ENCODE measurements at regions not wholly inside any gene's neighbourhood (a gene's known extent, or its start where the extent isn't known, plus 50 kb on each side); places are given as distances from the start of the nearest gene placed in this dataset.
"Not testable (repeated sequence)": the region's sequence is repeated elsewhere in the genome, so short reads cannot be mapped to it uniquely, and the experiment has no call there.

DNA sequence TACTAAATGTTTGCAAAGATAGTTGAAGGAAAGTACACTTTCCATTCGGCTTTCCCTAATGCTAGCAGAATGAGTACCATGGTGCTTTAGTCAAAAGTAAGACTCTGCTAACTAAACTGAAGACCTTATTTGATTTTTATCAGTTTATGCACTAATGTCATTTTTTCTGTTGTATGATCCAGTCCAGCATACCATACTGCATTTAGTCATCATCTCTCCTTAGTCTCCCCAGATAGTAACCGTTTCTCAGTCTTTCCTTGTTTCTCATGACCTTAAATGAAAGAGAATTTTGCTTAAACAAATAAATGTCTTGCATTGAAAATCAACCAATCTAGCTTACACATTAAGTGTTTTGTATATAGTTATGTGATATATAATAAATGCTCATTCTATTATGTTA is 529.5 kb upstream of the SEMA3D start:
- DNase-seq (ENCODE audit: low spot score) = no peak

DNA sequence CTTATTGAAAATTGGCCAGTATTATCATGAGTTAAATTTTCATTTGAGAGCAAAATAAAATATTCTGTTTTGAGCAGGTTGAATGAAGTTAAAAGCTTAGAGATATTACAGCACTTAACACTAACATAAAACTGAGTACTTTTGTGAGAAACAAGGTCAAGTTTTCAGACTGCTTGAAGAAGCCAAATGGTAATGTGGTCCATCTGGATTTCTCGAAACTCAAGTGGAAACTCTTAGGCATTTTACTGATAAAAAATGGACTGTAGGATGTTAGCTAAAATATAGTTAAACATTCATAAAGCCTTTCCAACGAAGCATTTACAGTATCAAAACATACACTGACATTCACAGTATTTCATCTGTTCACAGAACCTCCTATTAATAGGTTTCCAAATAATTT is 528.1 kb upstream of the SEMA3D start:
- DNase-seq (ENCODE audit: low spot score) = no peak

DNA sequence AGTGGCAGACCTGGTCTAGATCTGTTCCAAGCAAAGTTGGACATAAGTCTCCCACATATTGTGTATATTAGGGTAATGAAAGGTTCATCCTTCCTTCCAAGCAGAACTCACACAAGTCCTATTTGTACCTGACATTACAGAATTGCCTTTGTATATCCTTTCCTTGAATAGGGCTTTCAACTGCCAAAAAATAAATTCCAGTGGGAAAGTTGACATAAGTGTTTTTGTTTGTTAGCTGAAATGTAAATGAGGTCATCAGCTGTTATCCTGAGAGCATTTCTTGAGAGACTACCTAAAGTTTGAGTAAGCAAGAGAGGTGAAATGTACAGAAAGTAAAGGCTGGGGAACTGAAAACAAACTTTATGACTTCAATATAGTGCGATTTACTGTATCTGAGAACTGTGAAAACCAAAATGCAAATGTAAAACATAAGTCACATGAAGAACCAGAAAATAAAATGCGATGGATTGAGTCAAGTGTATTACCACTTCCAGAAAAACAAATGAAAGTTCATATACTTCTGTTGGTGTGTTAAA is 527.3 kb upstream of the SEMA3D start:
- no peak for DNase-seq (ENCODE audit: low spot score)

DNA sequence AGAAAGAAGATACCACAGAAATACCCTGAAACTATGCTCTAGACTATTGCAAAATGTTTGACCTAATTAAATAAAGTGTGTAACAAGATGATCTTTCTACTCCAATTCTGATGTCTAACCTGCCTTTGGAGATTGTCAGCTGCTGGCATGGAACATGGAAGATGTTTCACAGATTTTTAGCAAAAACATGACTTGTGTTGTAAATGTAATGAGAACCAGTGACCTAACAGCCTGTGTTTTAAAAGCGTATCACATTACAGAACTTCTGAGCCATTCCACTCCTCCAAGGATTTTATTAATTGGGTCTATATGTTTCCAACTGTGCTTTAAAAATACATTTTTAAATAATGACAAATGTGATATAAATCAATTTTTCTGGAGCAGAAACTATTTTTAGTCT is 526.3 kb upstream of the SEMA3D start:
- no peak for DNase-seq (ENCODE audit: low spot score)

DNA sequence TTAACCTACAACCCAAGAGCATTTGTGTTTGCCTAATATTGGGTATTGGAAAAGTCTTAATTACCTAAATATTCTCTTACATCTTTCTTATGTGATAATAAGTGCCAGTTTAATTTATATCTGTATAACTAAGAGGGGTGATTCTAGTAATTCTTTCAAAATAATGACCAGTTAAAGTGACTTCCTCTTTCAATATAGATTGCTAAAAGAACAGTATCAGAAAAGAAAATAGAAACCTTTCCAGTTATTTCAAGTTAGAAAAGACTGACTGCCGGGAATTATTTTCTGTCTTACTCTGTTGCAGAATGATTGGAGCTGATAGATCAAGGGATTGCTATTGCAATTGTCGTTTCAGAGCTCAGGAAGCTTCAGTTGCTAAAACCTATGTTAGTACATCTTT is 525.0 kb upstream of the SEMA3D start:
- no peak for DNase-seq (ENCODE audit: low spot score)

DNA sequence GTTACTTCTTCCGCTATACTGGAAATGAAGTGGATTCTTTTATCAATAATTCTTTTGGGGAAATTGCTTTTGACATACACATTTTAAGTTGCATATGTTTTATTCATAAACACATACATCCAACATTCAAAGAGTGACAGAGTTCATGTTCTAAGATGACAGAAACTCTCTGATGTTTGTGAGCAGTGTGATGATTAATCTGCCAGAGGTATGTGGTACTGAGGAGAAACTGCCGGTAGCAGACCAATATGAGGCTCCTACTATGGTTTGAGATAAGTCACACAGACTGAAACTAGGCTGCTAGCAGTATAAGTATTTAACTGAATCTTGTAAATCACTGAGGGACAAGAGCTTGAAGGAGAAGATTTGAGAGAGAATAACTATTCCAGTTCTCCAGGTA is 524.1 kb upstream of the SEMA3D start:
- no peak for DNase-seq (ENCODE audit: low spot score)

DNA sequence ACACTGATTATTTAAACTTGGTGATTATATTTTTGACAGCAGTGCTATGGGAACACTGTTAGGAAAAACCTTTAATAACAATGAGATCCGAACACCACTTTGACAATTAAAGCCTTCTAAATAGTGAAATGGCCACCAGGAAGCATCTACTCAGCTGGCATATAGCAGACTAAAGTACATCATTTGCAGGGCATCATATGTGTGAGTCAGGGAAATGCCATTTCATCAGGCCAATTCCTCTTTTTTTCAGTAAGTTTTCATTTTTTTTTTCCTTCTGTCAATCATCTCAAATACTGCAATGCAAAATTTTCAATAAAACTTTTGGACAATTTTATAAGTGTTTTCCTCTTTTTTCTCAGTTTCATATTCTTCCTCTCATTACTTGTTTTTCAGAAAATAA is 521.4 kb upstream of the SEMA3D start:
- DNase-seq (ENCODE audit: low spot score) = no peak

DNA sequence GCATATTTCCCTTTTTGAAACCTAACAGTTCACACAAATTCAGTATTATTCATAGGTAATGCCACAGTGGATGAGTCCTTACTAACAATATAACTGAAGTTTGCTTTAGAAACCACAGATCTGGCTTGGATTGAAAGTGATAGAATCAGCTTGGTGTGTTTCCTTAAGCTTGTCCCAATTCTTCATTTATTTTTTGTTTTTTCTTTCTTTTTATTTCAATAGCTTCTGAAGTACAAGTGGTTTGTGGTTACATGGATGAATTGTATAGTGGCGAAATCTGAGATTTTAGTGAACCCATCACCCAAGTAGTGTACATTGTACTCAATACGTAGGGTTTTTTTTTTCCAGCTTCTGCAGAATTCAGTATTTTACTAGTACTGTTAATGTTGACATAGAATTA is 518.2 kb upstream of the SEMA3D start:
- no peak for DNase-seq (ENCODE audit: low spot score)

DNA sequence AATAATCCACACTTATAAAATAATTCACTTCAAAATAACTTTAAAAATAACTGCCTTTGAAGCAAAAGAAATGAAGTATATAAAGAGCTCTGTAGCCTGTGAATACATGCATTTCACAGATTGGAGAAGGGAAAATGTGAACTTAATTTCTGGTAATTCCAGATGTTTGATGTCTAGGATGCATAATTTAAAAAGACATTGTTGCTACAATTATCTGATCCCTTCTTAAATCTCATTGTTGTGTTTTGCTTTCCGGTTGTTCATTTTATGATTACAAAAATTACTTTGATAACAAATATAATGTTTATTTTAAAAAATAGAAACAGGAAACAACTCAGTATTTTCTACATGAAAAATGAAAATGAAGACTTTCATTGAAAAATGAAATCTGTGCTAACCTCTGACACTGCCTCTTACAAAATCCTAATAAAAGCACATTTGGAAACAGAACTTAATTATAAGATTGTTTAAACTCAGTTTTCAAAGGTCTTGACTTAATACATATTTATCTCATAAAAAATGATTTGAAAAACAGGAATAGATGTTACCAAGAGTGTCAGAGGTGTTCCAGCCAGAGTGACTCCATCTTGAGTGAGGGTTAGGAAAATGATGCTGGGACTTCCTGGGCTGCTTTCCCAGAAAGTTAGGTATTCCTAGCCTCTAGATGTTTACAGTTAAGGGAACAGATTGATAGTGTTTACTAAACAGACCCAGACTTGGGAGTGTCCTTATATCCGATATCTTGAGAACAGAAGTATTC is 516.6 kb upstream of the SEMA3D start:
- no peak for DNase-seq (ENCODE audit: low spot score)

DNA sequence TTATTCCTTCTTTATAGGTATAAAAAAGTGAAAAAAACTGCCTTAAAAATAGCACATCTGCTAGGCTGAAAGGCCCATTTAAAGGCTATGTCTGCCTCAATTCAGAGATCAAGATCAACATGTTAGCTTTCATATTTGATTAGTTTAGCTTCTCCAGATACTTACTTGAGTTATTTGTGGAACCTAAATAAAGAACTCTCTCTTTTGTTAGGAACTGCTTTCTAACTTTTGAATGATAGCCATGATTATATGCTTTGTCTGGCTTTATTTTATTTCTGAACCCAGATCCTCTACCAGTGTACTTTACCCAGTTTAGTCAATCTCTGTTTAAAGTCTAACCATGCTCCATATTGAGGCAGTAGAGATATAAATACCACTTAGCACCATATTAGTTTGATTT is 515.5 kb upstream of the SEMA3D start:
- DNase-seq (ENCODE audit: low spot score) = no peak

DNA sequence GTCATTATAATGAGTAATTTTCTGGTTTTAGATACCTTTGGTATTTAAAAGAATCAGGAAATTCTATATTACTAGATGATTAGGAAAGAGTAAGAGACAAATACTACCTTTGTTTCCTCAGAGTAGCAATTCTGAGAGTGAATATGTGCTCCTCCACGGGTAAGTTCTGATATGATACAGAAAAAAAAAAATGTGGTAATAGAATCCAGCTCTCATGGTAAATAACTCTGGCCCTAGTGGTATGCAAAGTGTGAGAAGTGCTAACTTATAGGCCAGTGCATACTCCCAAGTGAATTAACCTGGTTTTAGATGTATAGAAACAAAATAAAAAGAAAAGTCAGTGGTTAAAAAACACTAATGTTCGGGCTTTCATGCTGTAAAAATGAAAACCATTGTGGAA is 512.6 kb upstream of the SEMA3D start:
- no peak for DNase-seq (ENCODE audit: low spot score)

DNA sequence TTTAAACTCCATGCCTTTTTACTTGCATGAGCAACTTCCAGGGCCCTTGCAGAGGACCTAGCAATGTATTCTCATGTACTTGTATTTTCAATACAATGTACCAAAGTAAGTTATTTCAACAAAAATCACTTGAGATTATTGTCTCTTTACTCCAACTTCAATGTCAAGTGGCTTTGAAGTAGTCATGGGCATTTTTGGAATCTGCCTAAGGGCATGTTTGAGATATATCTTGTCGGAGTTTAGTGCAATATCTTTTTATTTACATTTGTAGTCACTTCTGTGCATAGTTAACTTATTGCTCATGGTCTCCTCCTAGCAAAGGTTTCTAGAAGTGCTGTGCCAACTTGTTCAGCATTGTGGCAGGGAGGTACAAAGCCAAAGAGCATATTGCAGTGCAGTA is 508.7 kb upstream of the SEMA3D start:
- no peak for DNase-seq (ENCODE audit: low spot score)

DNA sequence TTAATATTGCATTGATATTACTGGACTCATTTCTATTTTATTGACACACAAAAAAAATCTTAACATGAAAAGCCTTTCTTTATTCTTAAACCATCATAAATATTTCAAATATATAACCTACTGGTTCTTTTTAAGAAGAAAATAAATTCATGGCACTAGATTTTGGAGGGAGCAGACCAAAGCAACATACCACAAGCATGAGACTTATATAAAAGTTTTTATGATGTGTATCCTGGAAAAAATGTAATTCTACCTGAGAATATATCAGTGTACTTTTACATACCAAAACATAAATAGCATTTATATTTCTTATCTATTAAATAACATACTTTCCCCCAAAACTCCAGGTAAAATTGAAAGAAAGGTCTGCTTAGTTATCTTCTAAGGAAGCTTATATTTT is 508.2 kb upstream of the SEMA3D start:
- no peak for DNase-seq (ENCODE audit: low spot score)

DNA sequence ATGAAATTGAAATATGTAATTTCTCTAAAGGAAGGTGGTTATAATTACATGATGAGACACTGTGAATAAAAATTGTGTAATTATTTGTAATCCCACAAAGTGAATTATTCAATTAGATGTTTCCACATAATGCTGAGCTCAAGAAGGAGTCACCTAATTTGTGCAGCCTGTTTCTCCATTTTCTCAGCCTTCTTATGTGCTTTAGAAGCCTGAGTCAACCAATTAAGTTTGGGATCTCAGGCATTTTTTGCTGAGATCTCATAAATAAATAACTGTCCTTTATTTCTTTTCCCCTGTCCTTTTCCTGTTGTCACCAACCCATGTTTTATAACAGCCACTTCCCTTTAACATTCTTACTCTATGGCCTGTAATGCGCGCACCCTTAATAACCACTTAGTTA is 506.5 kb upstream of the SEMA3D start:
- DNase-seq (ENCODE audit: low spot score) = no peak

DNA sequence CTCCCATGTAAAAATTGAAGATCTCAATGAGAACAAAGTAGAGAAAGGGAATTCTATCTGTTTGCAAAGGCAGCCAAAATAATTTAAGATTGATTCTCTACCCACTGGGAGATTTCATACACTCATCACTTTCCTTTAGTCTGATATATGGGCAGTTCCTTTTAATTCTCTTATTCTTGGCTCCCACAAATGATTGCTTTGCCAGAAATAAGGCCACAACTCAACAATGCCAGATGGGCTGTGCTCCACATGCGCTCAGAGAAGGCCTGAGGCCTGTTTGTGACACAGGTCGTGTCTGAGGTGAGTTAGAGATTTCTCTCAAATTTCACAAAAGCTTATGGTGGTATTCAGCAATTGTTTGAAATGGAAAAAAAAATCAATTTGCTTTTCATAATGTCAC is 501.9 kb upstream of the SEMA3D start:
- DNase-seq (ENCODE audit: low spot score) = no peak

DNA sequence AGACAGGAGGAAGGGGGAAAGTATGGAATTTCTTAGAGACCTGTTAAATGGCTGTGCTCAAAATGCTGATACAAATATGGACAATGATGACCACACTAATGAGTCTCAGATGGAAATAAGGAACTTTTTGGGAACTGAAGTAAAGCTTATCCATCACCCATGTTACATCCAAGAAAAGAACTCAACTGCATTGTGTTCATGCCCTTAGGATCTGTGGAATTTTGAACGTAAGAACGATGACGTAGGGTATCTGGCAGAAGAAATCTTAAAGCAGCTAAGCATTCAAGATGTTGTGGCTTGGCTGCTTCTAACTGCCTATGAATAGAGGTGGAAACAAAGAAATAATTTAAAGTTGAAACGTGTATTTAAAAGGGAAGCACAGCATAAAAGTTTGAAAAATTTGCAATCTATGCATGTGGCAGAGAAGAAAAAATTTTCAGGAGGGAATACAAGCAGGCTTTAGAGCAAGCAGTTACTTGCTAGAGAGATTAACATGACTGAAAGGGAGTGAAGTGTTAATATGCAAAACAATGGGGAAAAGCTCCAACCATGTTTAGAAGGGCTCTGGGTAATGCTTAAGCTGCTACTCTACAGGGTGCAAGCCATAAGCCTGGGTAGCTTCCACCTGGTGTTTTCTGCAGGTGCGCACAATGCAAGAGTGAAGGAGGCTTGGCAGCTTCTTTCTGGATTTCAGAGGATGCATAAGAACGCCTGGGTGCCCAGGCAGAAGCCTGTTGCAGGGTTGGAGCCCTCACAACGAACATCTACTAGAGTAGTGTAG is 499.7 kb upstream of the SEMA3D start:
- no peak for DNase-seq (ENCODE audit: low spot score)

DNA sequence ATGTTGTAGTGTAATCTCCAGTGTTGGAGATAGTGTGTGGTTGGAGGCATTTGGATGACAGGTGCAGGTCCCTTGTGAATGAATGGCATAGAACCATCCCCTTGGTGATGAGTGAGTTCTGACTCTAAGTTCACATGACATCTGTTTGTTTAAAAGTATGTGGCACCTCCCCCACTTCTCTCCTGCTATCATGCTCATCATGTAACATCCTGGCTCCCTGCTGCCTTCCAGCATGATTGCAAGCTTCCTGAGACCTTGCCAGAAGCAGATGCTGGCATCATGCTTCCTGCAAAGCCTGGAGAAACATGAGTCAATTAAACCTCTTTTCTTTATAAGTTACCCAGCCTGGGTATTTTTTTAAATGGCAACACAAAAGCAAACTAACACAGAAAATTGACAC is 499.0 kb upstream of the SEMA3D start:
- no peak for DNase-seq (ENCODE audit: low spot score)

DNA sequence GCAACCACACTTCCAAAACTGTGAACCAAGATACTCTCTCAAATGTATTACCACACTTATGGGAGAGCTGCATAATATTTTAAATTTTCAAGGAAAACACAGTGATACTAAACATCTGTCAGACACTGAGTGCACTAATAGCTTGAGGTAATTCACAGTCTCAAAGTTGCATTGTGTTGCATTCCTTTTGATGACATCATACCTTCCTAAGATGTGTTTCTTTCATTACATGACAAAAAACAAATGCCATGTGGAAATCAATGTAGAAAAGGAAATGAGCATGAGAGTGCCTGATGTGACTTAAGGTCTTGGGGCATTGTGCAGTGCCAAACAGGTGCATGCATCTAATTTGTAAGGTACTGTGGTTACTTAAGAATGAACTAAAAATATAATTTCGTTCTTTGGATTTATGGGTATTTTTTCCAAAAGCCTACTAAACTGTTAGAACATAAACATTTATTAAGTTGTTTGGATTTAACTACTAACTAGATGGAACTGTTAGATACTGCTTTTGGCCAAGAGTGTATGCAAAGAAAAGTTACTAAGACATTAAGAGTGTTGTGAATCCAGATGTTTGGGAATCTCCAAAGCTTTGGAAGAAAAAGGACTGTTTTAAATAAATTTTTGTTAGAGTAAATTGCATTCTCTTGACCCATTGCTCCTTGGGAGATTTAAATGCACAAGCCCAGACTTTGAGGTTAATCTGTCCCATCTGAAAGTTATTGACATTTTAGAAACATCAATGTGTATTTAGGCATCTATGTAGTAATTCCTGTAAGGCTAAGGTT is 496.2 kb upstream of the SEMA3D start:
- no peak for DNase-seq (ENCODE audit: low spot score)

DNA sequence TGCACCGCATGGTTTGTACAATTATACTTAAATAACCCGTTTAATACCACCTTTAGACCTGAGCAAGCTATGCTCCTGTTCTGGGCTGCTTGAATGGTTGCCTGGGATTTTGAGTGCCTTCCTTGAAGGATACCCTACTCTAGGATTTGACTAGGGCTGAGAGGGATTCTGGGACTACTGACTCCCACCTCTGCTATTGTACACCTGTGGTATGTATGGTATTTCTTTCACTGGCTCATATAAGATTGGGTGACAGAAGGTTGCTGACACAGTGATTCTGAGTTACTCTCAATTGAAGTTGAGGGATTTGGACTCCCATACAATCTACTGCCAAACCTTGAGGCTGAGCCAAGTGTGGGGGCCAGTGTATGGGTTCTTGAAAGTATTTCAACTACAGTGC is 494.4 kb upstream of the SEMA3D start:
- DNase-seq (ENCODE audit: low spot score) = no peak

DNA sequence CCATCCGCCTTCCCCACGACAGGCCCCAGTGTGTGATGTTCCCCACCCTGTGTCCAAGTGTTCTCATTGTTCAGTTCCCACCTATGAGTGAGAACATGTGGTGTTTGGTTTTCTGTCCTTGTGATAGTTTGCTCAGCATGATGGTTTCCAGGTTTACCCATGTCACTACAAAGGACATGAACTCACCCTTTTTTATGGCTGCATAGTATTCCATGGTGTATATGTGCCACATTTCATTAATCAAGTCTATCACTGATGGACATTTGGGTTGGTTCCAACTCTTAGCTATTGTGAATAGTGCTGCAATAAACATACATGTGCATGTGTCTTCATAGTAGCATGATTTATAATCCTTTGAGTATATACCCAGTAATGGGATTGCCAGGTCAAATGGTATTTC is 488.2 kb upstream of the SEMA3D start:
- not testable (repeated sequence) for DNase-seq (ENCODE audit: low spot score)

DNA sequence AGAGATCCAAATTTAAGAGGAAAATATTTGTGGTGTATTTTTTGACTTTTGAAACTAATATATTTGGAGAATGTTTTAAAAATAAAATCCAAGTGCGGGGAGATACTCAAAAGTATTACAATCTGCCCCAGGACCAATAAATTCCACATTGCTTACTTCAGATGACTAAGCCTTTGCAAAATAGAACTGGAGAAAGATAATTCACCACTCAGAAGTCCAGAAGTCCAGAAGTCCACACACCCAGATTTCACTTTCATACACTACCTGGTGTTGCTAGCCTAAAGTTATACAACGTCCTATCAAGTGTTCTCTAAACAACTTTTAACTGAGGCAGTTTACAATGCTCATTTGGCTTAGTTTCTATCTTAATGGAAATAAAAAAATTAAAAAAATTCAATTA is 487.0 kb upstream of the SEMA3D start:
- no peak for DNase-seq (ENCODE audit: low spot score)

DNA sequence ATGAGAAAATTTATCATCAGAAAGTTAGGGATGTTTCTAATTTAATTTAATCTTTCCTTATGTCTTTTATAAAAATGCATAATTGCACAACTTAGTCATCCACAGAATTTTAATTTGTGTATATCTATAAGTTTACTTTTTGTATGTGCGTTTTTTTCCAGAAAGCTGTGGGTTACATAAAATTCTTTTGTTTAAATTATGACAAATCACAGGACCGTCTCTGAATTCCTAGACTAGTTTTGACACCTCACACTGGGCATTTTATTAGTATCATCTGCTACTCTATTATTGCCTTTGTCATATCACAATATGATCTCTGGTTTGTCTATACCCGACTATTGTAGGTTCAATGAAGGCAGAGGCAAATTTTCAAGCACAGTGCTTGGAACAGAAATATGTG is 482.4 kb upstream of the SEMA3D start:
- no peak for DNase-seq (ENCODE audit: low spot score)

DNA sequence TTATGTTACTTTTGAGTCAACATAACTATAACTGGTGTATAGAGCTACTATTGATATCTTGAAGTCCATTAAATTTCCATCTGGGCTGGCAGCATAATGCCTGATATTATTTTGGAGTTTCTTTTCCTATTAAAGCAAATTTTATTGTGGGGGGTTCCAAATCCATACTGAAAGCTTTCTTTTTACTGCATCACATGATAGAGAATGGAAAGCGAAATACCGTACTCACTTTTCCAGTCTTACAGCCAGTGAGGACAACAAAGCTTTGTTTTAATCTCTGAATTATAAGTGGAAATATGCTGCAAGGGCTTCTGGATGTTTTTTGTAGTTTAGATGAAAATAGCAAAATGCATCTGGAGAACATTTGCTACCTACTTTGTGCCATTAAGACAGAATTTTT is 477.5 kb upstream of the SEMA3D start:
- DNase-seq (ENCODE audit: low spot score) = no peak
